HFFc6 (cell line): ENCODE measurements at regions not wholly inside any gene's neighbourhood (a gene's known extent, or its start where the extent isn't known, plus 50 kb on each side); places are given as distances from the start of the nearest gene placed in this dataset.

Experiments
- DNase-seq: peaks from one replicate; pipeline ENCODE4 v3.0.0-alpha.2; 2018
- H3K27ac Mint-ChIP-seq: 2 replicates; pipeline ENCODE4 v1.8.0; 2020; ENCODE audit warnings: mild to moderate bottlenecking, mixed read lengths
- H3K27me3 Mint-ChIP-seq: 2 replicates; pipeline ENCODE4 v1.8.0; 2021; ENCODE audit warnings: mild to moderate bottlenecking, moderate library complexity, mixed read lengths; ENCODE audit not compliant: insufficient read depth
- H3K36me3 Mint-ChIP-seq: 2 replicates; pipeline ENCODE4 v1.8.0; 2021; ENCODE audit warnings: low read depth, mixed read lengths
- H3K4me1 Mint-ChIP-seq: 2 replicates; pipeline ENCODE4 v1.8.0; 2020; ENCODE audit warnings: low read depth, mixed read lengths
- H3K4me3 Mint-ChIP-seq: 2 replicates; pipeline ENCODE4 v1.8.0; 2020; ENCODE audit warnings: mild to moderate bottlenecking, moderate library complexity, mixed read lengths
- H3K9me3 Mint-ChIP-seq: 2 replicates; pipeline ENCODE4 v1.8.0; 2020; ENCODE audit warnings: mild to moderate bottlenecking, mixed read lengths
- CTCF ChIP-seq: fragments of 200-600 bp; sonication (generic); IDR thresholded peaks from 2 replicates; pipeline ENCODE4 v1.5.0; 2021; ENCODE audit warnings: antibody characterized with exemption, mild to moderate bottlenecking

- H3K27ac Mint-ChIP-seq, result no peak overlapping the region
- H3K9me3 Mint-ChIP-seq, result no peaks in the 10 kb centered on the region
- H3K27me3 Mint-ChIP-seq, result no peaks in the 10 kb centered on the region; the same call in 1 of the 2 replicates
- H3K36me3 Mint-ChIP-seq, result no peaks in the 10 kb centered on the region
- no peak overlapping the region for H3K4me3 Mint-ChIP-seq
- no peaks in the 10 kb centered on the region for H3K4me1 Mint-ChIP-seq
- DNase-seq, result no peak
- no peak for TF ChIP-seq CTCF
Measured at GRCh38 chr13:58893396-58893795, 1261.9 kb downstream of the PCDH17 start.

- H3K36me3 Mint-ChIP-seq, result no peaks in the 10 kb centered on the region
- no peaks in the 10 kb centered on the region for H3K4me1 Mint-ChIP-seq
Measured at GRCh38 chr13:58906329-58907007, 1257.3 kb downstream of the DIAPH3 start.

GRCh38 chr13:58907347-58907746 lies 1256.4 kb downstream of the DIAPH3 start:
- Mint-ChIP-seq H3K4me1 (no peaks in the 10 kb centered on the region), H3K27me3 (peaks cover 2% of the 10 kb centered on the region), H3K9me3 (peaks cover 15% of the 10 kb centered on the region), H3K27ac (no peak overlapping the region), H3K36me3 (no peaks in the 10 kb centered on the region), H3K4me3 (no peak overlapping the region)
- peak; percentile 8; the same call in 1 of the 2 replicates for TF ChIP-seq CTCF
- no peak for DNase-seq

More at GRCh38 chr13:58906329-58907007, 1257.3 kb downstream of the DIAPH3 start:
- Mint-ChIP-seq H3K27me3 (peaks cover 2% of the 10 kb centered on the region), H3K27ac (no peak overlapping the region), H3K9me3 (peaks cover 15% of the 10 kb centered on the region), H3K4me3 (no peak overlapping the region)
- no peak for DNase-seq
- no peak for TF ChIP-seq CTCF

- no peaks in the 10 kb centered on the region for H3K36me3 Mint-ChIP-seq
- peaks cover 2% of the 10 kb centered on the region for H3K27me3 Mint-ChIP-seq
Measured at GRCh38 chr13:58908019-58908679, 1255.6 kb downstream of the DIAPH3 start.

GRCh38 chr13:58919551-58919950 lies 1244.2 kb downstream of the DIAPH3 start:
- no peak overlapping the region for H3K4me3 Mint-ChIP-seq
- no peaks in the 10 kb centered on the region; the same call in 1 of the 2 replicates for H3K27me3 Mint-ChIP-seq
- H3K27ac Mint-ChIP-seq, result no peak overlapping the region
- DNase-seq, result no peak
- TF ChIP-seq CTCF, result no peak
- no peaks in the 10 kb centered on the region for H3K4me1 Mint-ChIP-seq
- H3K9me3 Mint-ChIP-seq, result peaks cover 30% of the 10 kb centered on the region
- H3K36me3 Mint-ChIP-seq, result no peaks in the 10 kb centered on the region

More at GRCh38 chr13:58908019-58908679, 1255.6 kb downstream of the DIAPH3 start:
- Mint-ChIP-seq H3K27ac (no peak overlapping the region), H3K4me3 (no peak overlapping the region), H3K4me1 (no peaks in the 10 kb centered on the region), H3K9me3 (peaks cover 15% of the 10 kb centered on the region; the same call in 1 of the 2 replicates)
- no peak for TF ChIP-seq CTCF
- no peak for DNase-seq
